ENCODE measurements at regions not wholly inside any gene's neighbourhood (a gene's known extent, or its start where the extent isn't known, plus 50 kb on each side); places are given as distances from the start of the nearest gene placed in this dataset.

GRCh38 chr15:61654918-61655317 is 405.3 kb downstream of the VPS13C start:
- Histone ChIP-seq H3K27ac (ENCODE audit: low read length) (no peak overlapping the region), H3K36me3 (ENCODE audit: insufficient read depth, low read length) (no peaks in the 10 kb centered on the region), H3K79me2 (replicated peaks; ENCODE audit: insufficient read depth, low read length) (no peaks in the 10 kb centered on the region), H4K20me1 (ENCODE audit: insufficient read depth) (no peaks in the 10 kb centered on the region), H3K4me3 (ENCODE audit: low read length) (no peak overlapping the region), H3K9me2 (ENCODE audit: insufficient read depth, low read length) (no peaks in the 10 kb centered on the region), H3K9ac (ENCODE audit: low read length) (no peak overlapping the region), H3K4me2 (ENCODE audit: low read length) (no peak overlapping the region), H3F3A (ENCODE audit: insufficient read depth, low read length, poor library complexity, severe bottlenecking) (no peaks in the 10 kb centered on the region), H3K9me3 (ENCODE audit: low read length) (no peaks in the 10 kb centered on the region), H2AFZ (ENCODE audit: low read depth, low read length) (no peak overlapping the region), H3K27me3 (ENCODE audit: insufficient read depth, low read depth, low read length) (no peaks in the 10 kb centered on the region)
- no peak for TF ChIP-seq TAF1 (IDR thresholded peaks at IDR 0.05; ENCODE audit: low read depth)
- no peak for TF ChIP-seq SMC3 (conservative IDR thresholded peaks at IDR 0.05; ENCODE audit: poor library complexity)
- no peak for TF ChIP-seq EZH2 (IDR thresholded peaks at IDR 0.05; ENCODE audit: borderline replicate concordance, insufficient read depth, low read length, poor library complexity, severe bottlenecking)

- no peak overlapping the region for H3K27ac ChIP-seq (ENCODE audit: low read length)
These were observed 406.1 kb downstream of the VPS13C start for GRCh38 chr15:61654002-61654740.

More at GRCh38 chr15:61654002-61654740, 406.1 kb downstream of the VPS13C start:
- no peaks in the 10 kb centered on the region for H3F3A ChIP-seq (ENCODE audit: insufficient read depth, low read length, poor library complexity, severe bottlenecking)
- H3K4me2 ChIP-seq (ENCODE audit: low read length): no peak overlapping the region
- no peak overlapping the region for H2AFZ ChIP-seq (ENCODE audit: low read depth, low read length)
- H3K9me2 ChIP-seq (ENCODE audit: insufficient read depth, low read length): no peaks in the 10 kb centered on the region
- H3K4me3 ChIP-seq (ENCODE audit: low read length): no peak overlapping the region
- no peaks in the 10 kb centered on the region for H4K20me1 ChIP-seq (ENCODE audit: insufficient read depth)
- no peaks in the 10 kb centered on the region for H3K79me2 ChIP-seq (replicated peaks; ENCODE audit: insufficient read depth, low read length)
- no peaks in the 10 kb centered on the region for H3K27me3 ChIP-seq (ENCODE audit: insufficient read depth, low read depth, low read length)
- H3K9ac ChIP-seq (ENCODE audit: low read length): no peak overlapping the region
- H3K36me3 ChIP-seq (ENCODE audit: insufficient read depth, low read length): no peaks in the 10 kb centered on the region
- H3K9me3 ChIP-seq (ENCODE audit: low read length): no peaks in the 10 kb centered on the region
- TF ChIP-seq EZH2 (IDR thresholded peaks at IDR 0.05; ENCODE audit: borderline replicate concordance, insufficient read depth, low read length, poor library complexity, severe bottlenecking) (no peak), POLR2AphosphoS5 (IDR thresholded peaks at IDR 0.05) (no peak), EP300 (conservative IDR thresholded peaks at IDR 0.05; ENCODE audit: poor library complexity, severe bottlenecking) (no peak), RAD21 (conservative IDR thresholded peaks at IDR 0.05) (no peak), TAF1 (IDR thresholded peaks at IDR 0.05; ENCODE audit: low read depth) (no peak), CTCF (IDR thresholded peaks at IDR 0.05; ENCODE audit: poor library complexity, severe bottlenecking) (no peak), MXI1 (conservative IDR thresholded peaks at IDR 0.05; ENCODE audit: poor library complexity, severe bottlenecking) (no peak), REST (IDR thresholded peaks at IDR 0.05; ENCODE audit: borderline replicate concordance) (no peak), SMC3 (conservative IDR thresholded peaks at IDR 0.05; ENCODE audit: poor library complexity) (no peak)

All from neural cell (in vitro differentiated cells).